ENCODE measurements at regions not wholly inside any gene's neighbourhood (a gene's known extent, or its start where the extent isn't known, plus 50 kb on each side); places are given as distances from the start of the nearest gene placed in this dataset.

GRCh38 chr2:58739033-58739432 is 497.9 kb upstream of the FANCL start:
- TF ChIP-seq CTCF (conservative IDR thresholded peaks at IDR 0.05), result no peak
- no peak for TF ChIP-seq EZH2 (IDR thresholded peaks at IDR 0.05; ENCODE audit: low read depth)

All from PC-9 (cell line).